ENCODE measurements at regions not wholly inside any gene's neighbourhood (a gene's known extent, or its start where the extent isn't known, plus 50 kb on each side); places are given as distances from the start of the nearest gene placed in this dataset.

DNA sequence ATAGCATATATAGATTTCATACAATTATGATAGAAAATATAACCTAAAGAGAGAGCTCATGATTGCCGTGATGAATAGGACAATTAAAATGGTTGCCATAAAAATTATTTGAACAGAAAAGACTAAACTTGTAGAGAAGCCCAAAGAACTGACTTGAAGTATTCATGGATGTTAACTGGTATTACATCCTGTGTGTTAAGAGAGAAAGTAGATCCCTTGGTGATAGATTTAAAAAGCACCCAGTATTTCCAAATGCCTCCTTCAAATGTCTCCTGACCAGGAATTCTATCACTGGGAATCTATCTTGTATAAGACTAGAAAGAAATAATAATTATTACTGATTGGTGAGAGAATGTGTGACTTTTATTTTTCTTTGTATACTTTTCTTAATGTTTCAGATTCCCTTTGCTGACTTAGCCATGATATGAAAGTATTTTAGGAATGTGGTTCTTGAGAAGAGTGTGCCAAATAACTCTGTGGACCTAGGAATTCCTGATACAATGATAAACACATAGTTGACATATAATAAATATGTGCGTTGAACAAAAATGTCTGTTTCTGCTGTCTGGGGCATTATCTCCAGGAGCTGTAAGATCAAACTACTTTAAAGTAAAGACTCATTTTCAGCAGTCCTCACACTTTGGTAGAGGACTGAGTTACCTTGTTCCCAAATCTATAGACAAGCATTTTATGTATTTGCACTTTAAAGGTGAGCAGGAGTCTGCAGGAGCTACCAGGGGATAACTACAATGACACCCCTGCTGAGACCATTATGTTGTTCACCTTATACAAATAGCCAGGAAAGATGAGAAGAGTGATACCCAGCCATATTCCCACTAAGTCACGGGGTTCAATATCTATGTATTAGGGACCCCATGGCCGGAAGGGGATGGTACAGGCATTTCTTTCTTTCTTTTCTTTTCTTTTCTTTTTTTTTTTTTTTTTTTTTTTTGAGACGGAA lies 211.1 kb upstream of the TLE4 start (continued):
- TF ChIP-seq, protein P1, sequence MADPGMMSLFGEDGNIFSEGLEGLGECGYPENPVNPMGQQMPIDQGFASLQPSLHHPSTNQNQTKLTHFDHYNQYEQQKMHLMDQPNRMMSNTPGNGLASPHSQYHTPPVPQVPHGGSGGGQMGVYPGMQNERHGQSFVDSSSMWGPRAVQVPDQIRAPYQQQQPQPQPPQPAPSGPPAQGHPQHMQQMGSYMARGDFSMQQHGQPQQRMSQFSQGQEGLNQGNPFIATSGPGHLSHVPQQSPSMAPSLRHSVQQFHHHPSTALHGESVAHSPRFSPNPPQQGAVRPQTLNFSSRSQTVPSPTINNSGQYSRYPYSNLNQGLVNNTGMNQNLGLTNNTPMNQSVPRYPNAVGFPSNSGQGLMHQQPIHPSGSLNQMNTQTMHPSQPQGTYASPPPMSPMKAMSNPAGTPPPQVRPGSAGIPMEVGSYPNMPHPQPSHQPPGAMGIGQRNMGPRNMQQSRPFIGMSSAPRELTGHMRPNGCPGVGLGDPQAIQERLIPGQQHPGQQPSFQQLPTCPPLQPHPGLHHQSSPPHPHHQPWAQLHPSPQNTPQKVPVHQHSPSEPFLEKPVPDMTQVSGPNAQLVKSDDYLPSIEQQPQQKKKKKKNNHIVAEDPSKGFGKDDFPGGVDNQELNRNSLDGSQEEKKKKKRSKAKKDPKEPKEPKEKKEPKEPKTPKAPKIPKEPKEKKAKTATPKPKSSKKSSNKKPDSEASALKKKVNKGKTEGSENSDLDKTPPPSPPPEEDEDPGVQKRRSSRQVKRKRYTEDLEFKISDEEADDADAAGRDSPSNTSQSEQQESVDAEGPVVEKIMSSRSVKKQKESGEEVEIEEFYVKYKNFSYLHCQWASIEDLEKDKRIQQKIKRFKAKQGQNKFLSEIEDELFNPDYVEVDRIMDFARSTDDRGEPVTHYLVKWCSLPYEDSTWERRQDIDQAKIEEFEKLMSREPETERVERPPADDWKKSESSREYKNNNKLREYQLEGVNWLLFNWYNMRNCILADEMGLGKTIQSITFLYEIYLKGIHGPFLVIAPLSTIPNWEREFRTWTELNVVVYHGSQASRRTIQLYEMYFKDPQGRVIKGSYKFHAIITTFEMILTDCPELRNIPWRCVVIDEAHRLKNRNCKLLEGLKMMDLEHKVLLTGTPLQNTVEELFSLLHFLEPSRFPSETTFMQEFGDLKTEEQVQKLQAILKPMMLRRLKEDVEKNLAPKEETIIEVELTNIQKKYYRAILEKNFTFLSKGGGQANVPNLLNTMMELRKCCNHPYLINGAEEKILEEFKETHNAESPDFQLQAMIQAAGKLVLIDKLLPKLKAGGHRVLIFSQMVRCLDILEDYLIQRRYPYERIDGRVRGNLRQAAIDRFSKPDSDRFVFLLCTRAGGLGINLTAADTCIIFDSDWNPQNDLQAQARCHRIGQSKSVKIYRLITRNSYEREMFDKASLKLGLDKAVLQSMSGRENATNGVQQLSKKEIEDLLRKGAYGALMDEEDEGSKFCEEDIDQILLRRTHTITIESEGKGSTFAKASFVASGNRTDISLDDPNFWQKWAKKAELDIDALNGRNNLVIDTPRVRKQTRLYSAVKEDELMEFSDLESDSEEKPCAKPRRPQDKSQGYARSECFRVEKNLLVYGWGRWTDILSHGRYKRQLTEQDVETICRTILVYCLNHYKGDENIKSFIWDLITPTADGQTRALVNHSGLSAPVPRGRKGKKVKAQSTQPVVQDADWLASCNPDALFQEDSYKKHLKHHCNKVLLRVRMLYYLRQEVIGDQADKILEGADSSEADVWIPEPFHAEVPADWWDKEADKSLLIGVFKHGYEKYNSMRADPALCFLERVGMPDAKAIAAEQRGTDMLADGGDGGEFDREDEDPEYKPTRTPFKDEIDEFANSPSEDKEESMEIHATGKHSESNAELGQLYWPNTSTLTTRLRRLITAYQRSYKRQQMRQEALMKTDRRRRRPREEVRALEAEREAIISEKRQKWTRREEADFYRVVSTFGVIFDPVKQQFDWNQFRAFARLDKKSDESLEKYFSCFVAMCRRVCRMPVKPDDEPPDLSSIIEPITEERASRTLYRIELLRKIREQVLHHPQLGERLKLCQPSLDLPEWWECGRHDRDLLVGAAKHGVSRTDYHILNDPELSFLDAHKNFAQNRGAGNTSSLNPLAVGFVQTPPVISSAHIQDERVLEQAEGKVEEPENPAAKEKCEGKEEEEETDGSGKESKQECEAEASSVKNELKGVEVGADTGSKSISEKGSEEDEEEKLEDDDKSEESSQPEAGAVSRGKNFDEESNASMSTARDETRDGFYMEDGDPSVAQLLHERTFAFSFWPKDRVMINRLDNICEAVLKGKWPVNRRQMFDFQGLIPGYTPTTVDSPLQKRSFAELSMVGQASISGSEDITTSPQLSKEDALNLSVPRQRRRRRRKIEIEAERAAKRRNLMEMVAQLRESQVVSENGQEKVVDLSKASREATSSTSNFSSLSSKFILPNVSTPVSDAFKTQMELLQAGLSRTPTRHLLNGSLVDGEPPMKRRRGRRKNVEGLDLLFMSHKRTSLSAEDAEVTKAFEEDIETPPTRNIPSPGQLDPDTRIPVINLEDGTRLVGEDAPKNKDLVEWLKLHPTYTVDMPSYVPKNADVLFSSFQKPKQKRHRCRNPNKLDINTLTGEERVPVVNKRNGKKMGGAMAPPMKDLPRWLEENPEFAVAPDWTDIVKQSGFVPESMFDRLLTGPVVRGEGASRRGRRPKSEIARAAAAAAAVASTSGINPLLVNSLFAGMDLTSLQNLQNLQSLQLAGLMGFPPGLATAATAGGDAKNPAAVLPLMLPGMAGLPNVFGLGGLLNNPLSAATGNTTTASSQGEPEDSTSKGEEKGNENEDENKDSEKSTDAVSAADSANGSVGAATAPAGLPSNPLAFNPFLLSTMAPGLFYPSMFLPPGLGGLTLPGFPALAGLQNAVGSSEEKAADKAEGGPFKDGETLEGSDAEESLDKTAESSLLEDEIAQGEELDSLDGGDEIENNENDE (IDR thresholded peaks at IDR 0.05; ENCODE audit: insufficient replicate concordance, low read length), result peak; percentile 60
- TF ChIP-seq FOSL1 (IDR thresholded peaks at IDR 0.05; ENCODE audit: insufficient read depth, low read depth, low read length) (no peak), KDM5A (IDR thresholded peaks at IDR 0.05; ENCODE audit: low read length) (no peak), TAF7 (optimal IDR thresholded peaks at IDR 0.05; ENCODE audit: borderline replicate concordance, low read depth, low read length) (no peak), NANOG (IDR thresholded peaks at IDR 0.05; ENCODE audit: insufficient read depth, low read depth, low read length, poor library complexity, severe bottlenecking) (peak; percentile 94), TCF12 (IDR thresholded peaks at IDR 0.05; ENCODE audit: low read depth, low read length) (peak; percentile 55; the same call in 1 of the 2 replicates), SP4 (IDR thresholded peaks at IDR 0.05; ENCODE audit: low read length) (no peak), YY1 (IDR thresholded peaks at IDR 0.05; ENCODE audit: low read depth, low read length) (no peak), EP300 (IDR thresholded peaks at IDR 0.05; ENCODE audit: borderline replicate concordance in 1 of 2, low read depth in 2 of 2, low read length in 2 of 2) (peak in 1 of 2 experiments; percentile 37; a peak in 1 of 3 replicates), POLR2AphosphoS5 (IDR thresholded peaks at IDR 0.05; ENCODE audit: low read depth, low read length) (no peak)
